Fibroblast of skin of left quadriceps (primary cell): ENCODE measurements at regions not wholly inside any gene's neighbourhood (a gene's known extent, or its start where the extent isn't known, plus 50 kb on each side); places are given as distances from the start of the nearest gene placed in this dataset.
A peak's percentile ranks its signal among the peaks of the same experiment; 100 is the strongest.

Experiments
- DNase-seq, 2 experiments: peaks; one replicate each; pipeline ENCODE4 v3.0.0-alpha.2; 2013; ENCODE audit warnings: low read depth in 2 of 2

DNA sequence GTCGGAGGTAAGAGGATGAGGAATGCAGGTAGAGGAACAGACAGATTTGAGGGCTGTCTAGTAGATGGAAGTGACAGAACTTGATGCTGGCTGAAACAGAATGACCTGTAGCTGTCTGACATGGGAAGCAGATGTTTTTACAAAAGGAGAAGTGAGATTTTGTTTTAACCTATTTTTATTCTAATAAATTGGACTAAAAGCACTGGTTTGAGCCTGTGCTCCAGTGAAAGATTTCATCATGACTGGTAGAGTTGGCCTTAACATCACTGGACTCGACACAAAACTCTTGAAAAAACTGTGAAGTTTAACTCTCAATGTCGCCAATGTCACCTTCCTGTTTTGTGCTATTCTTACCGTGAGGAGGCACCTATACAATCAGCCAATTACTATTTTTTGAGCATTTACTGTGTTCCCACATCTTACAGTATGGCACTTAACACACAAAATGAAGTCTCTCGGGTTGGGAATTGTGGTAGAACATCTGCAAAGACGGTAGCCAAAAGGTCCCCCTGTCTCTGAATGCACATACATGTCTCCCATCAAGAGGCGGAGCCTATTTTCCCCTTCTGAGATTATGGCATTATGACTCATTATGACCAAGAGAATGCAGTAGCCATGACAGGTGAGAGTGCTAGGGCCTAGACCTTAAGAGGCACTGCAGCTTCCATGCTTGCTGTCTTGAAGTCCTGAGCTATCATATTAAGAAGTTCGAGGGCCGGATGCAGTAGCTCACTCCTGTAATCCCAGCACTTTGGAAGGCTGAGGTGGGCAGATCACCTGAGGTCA is 93.2 kb downstream of the FOXF2 start:
- DNase-seq, result no peak

DNA sequence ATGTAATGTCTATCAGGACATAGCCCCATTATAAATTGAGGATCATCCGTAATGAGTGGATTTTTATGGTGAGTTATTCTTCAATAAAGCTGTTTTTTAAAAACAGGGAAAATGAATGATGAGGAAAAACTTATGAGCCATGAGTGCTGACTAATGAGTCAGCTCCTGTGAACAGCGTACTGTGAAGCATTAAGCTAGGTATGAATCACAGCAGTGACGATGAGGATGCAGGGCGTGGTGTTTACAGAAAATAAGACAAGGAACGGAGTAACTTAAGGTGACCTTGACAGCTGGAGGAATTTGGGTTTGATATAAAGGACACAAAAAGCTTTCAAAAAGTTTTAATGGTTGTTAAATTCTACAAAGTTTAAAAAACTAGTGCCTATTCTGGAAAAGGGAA is 96.3 kb downstream of the FOXF2 start:
- peak; percentile 44 to 49 for DNase-seq

DNA sequence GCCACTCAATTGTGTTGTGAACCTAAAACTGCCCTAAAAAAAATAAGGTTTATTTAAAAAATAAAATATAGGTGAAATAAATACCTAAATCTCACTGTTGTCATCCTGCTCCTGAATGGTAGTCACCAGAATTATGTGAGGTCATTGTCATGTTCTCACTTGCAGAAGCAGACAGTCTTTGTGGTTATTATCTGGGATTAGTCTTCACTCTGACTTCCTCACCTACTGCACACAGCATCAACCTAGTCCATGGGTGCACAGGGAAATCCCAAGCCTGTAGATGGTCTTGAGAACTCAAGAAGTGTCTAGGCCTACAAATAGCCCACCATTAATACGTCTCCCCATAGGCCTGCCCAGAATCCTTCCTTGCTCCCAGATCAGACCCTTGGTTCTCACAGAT is 97.0 kb downstream of the FOXF2 start:
- no peak for DNase-seq

DNA sequence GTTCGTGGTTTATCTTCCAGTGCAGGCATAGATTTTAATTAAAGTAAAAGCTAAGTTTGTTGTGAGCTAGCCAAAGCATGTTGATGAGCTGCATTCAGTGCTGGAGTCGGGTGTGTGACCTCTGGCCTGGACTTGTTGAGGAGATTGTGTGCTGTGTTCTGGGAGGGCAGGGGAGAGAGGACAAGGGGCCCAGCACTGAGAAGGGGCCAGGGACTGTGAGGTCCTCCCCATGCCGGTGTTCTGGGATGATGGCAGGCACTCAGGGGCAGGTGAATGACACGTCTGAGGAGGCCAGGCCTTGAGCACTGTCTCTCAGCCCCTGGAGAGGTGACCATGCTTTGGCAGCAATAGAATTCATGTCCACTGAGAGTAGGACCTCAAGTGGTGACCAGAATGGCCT is 97.9 kb downstream of the FOXF2 start:
- DNase-seq, result no peak

DNA sequence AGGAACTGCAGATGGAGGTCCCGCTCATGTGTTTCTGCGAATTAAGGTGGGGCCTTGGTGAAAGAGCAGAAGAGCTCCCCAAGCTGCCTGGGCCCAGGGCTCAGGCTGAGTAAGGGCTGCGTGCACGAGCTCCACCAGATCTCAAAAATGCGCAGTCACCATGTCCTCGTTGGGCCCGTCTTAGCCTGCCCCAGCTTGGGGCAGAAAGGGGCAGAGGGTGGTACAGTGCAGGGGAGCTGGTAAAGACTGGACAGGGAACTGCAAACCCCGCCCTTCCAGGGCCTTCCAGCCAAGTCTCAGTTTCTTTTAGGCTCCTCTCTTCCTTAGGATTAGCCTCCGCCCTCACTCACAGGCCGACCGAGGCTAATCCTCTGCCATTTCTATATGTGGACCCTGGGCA is 101.6 kb downstream of the FOXF2 start:
- no peak for DNase-seq

DNA sequence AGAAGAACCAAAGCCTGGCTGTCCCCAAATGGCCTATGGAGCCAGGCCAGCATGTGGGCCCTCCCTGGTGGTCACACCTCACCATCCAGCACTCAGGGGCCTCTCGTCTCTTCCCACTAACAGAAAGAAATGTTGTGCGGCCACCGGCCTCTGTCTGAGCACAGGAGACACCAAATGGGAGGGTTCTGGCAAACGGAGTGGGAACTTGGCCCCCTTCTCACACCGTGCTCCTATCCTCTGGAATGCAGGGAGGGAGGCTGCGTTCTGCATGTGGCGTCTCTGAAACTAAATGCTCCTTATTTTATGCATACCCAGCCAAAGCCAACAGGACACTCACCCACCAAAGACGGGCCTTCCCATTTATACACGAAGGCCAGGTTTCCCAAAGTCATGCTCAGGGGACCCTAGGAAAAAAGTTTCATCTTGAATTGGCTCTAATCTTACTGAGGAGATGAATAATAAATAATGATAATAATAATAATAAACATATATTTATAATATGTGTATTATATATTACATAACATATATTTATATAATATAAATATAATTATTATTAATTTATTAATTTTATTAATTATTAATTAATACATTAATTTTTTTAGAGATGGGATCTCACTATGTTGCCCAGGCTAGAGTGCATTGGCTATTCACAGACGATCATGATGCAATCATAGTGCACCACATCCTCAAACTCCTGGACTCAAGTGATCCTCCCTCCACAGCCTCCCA is 102.4 kb downstream of the FOXF2 start:
- no peak for DNase-seq

GRCh38 chr6:1494671-1495070 is 105.3 kb downstream of the FOXF2 start:
- DNase-seq, result no peak

DNA sequence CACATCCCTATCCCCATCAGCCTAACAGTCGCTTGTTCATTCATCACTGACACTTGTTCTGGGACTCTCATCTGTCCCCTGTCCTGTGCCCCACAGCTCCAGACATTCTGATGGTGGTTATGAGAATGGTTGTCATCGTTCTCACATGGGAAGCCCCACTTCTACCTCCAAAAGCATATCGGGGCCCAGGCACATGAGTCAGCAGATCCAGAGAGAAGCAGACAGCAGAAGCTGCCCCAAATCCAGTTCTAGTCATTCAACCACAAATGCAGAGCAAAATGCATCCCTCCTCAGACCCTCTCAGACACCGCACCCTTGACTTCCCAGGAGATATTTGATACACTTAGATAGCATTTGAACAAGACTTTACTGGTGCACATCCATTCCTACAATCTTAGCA is 106.0 kb downstream of the FOXF2 start:
- DNase-seq, result no peak

DNA sequence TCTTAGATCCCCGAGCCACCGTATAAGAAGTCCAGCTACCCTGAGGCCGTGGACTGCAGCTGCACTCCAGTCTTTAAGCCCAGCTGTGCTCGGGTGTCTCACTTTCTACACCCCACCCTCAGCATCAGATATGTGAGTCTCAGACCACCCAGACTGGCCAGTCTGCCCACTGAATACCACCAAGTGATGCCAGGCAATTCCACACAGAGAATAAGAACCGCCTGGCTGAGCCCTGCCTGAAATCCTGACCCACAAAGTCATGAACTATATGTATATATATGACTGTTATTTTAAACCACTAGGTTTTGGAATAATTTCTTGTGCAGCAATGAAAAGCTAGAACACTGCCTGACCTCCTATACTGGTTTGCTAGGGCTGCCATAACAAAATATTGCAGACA is 106.7 kb downstream of the FOXF2 start:
- DNase-seq, result no peak

DNA sequence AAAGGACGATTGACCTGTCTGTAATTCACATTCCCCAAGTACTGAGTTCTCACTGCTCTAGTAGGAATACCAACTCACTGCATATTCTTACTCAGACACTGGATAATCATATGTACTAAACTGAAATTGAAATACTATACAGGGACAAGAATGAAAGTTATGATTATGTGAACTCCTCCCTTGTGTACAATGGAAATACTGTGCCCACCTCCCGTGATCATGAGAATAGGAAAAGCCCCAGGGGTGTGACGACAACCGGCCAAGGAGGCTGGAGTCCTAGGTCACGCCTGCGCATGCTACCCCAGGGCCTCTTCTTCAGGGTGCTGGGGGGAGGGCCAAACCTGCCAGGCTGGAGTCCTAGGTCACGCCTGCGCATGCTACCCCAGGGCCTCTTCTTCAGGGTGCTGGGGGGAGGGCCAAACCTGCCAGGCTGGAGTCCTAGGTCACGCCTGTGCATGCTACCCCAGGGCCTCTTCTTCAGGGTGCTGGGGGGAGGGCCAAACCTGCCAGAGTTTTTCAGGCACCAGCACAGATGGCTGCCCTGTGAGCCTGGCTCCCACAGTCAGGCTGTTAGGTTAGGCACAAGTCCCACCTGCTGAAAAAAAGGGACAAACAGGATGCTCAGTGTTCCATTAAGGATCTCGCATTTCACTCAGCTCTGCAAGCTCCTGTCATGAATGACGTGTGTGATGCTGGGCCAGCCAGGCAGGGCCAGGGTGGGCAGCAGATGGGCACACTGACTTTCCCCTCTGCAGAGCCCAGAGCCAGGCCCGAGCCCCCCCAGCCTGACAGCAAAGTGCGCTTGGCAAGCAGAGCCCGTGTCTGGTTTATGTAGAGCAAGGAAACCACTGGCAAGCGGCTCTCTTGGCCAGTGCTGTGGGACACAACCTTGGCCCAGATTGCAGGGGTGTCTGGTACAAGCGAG is 107.7 kb downstream of the FOXF2 start:
- DNase-seq, result no peak

DNA sequence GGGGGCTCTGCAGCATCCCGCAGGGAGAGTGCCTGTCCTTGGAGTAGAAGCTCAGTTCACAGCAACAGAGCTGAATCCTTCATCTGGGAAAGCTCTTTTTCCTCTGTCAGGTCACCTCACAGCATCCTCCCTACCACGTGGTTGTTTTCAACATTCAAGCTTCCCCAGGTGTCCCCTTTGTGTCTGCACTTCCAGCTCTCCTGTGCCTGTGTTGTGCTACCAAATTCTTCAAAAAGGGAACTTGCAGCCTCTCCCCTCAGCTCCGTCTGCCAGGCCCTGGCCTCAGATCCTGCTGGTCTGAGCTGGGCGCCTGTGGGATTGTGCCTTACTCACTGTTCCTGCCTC is 108.4 kb downstream of the FOXF2 start:
- no peak for DNase-seq

- DNase-seq, result no peak
Measured at GRCh38 chr6:1498491-1499113, 109.2 kb downstream of the FOXF2 start.

DNA sequence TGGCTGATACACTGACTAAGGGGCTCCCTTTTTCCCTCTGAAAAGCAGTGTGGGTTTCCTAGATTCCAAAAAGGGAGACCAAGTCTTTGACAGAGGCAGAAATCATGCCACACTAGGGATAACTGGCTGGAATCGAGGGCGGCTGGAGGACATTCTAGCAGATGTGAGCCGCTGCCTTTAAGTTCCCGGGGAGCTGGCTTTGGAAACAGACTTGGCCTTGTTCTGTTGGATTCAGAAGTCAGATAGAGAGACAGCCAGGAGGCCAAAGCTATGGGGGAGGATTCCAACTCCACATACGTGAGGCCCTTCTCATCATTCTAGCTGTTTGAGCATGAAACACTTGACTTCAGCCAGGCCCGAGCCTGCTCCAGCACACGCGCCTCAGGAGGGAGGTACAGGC is 109.9 kb upstream of the FOXC1 start:
- no peak for DNase-seq

GRCh38 chr6:1500913-1501312 is 108.8 kb upstream of the FOXC1 start:
- DNase-seq, result no peak

GRCh38 chr6:1502041-1502440 is 107.7 kb upstream of the FOXC1 start:
- no peak for DNase-seq

DNA sequence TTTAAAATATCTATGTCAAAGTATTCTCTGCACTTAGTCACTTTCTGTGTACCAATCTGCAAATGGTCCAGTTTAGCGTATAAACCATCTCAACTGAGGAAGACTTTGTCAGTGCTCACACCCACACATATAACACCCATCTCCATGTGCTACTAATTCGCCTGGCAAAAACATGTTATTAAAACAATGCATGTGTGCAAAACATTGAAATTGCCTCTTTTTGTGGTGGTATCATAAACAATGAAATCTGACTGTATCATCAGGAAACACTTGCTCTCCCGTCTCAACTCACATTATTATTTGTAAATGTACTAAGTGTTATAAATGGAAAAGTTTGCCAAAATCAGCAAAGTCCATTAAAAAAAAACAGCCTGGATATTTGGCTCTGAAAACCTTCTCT is 105.9 kb upstream of the FOXC1 start:
- DNase-seq, result no peak

DNA sequence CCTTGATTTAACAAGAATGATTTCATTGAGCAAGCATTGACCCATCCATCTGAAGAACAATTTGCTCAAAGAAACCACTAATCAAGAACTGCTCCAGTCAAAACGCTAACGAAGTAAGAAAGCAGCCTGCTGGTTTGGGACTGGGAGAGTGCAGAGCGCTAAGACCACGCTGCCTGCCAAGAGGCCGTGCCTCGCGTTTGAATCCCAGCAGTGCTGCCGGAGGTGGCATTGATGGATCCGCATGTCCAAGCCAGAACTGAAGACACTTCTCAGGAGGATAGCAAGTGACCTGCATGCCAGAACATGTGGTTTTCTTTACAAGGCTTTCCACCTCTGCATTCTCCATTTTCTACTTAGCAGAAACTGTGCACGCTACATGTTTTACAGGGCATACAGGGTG is 105.2 kb upstream of the FOXC1 start:
- DNase-seq, result no peak

- no peak for DNase-seq
Measured at GRCh38 chr6:1507251-1507650, 102.5 kb upstream of the FOXC1 start.

- DNase-seq, result no peak
Measured at GRCh38 chr6:1509241-1509640, 100.5 kb upstream of the FOXC1 start.

DNA sequence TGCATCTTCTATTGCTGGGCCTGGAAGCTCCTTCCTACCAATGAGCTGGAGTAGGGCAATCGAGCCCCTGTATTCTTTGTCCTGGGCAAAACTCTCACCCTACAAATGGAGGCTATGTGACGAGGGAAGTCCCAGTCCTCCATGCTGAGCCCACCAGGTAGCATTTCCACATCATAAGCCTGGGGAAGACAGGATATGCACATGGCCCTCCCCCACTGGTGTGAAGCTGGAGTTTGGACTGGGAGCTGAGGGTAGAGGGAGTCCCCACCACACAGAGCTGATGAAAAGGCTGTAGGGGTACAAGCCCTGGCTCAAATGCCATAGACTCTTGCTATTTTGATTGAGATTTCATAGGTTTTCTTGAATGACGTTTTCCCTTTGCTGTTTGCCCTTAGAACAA is 99.5 kb upstream of the FOXC1 start:
- DNase-seq, result no peak

GRCh38 chr6:1513215-1513780 is 96.4 kb upstream of the FOXC1 start:
- DNase-seq, result no peak

DNA sequence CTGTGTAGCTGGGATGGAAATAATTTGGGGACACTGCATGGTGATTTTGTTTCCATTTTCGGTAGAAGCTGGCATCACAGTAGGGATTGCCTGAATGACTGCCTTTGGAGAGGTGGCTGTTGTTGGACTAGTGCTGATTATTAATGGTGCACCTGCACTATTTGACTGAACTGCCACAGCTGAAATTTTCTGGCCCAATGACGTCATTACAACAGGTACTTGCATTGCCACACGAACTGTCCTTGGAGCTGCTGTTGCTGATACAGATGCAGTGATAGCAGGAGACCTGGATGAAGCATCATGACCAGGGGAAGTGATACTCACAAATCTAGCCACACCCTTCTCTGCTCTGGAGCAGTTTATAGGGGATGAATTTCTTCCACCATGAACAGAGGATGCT is 95.6 kb upstream of the FOXC1 start:
- no peak for DNase-seq
